ENCODE measurements at regions not wholly inside any gene's neighbourhood (a gene's known extent, or its start where the extent isn't known, plus 50 kb on each side); places are given as distances from the start of the nearest gene placed in this dataset.

- no peak for TF ChIP-seq FOXP2 (optimal IDR thresholded peaks at IDR 0.05; ENCODE audit: borderline replicate concordance, extremely low read depth, extremely low read length, insufficient read depth)
- TF ChIP-seq TAF1 (IDR thresholded peaks at IDR 0.05; ENCODE audit: borderline replicate concordance, insufficient read depth, low read length): no peak
- no peak for TF ChIP-seq POLR2AphosphoS5 (IDR thresholded peaks at IDR 0.05; ENCODE audit: low read depth, low read length)
- TF ChIP-seq SIN3A (IDR thresholded peaks at IDR 0.05; ENCODE audit: borderline replicate concordance, insufficient read depth, low read length): no peak
- TF ChIP-seq REST (IDR thresholded peaks at IDR 0.05; ENCODE audit: insufficient read depth in 1 of 2, low read depth in 2 of 2, low read length in 2 of 2): no peak
Measured at GRCh38 chr18:43380104-43380672, 102.9 kb upstream of the SYT4 start.

- TF ChIP-seq POLR2AphosphoS5 (IDR thresholded peaks at IDR 0.05; ENCODE audit: low read depth, low read length) (no peak), TAF1 (IDR thresholded peaks at IDR 0.05; ENCODE audit: borderline replicate concordance, insufficient read depth, low read length) (no peak), REST (IDR thresholded peaks at IDR 0.05; ENCODE audit: insufficient read depth in 1 of 2, low read depth in 2 of 2, low read length in 2 of 2) (no peak), FOXP2 (optimal IDR thresholded peaks at IDR 0.05; ENCODE audit: borderline replicate concordance, extremely low read depth, extremely low read length, insufficient read depth) (no peak), SIN3A (IDR thresholded peaks at IDR 0.05; ENCODE audit: borderline replicate concordance, insufficient read depth, low read length) (no peak)
Measured at GRCh38 chr18:43382641-43383403, 105.5 kb upstream of the SYT4 start.

GRCh38 chr18:43389163-43389562 lies 111.9 kb upstream of the SYT4 start:
- TF ChIP-seq POLR2AphosphoS5 (IDR thresholded peaks at IDR 0.05; ENCODE audit: low read depth, low read length) (no peak), FOXP2 (optimal IDR thresholded peaks at IDR 0.05; ENCODE audit: borderline replicate concordance, extremely low read depth, extremely low read length, insufficient read depth) (no peak), REST (IDR thresholded peaks at IDR 0.05; ENCODE audit: insufficient read depth in 1 of 2, low read depth in 2 of 2, low read length in 2 of 2) (no peak), SIN3A (IDR thresholded peaks at IDR 0.05; ENCODE audit: borderline replicate concordance, insufficient read depth, low read length) (no peak), TAF1 (IDR thresholded peaks at IDR 0.05; ENCODE audit: borderline replicate concordance, insufficient read depth, low read length) (no peak)

- TF ChIP-seq FOXP2 (optimal IDR thresholded peaks at IDR 0.05; ENCODE audit: borderline replicate concordance, extremely low read depth, extremely low read length, insufficient read depth): no peak
- TF ChIP-seq POLR2AphosphoS5 (IDR thresholded peaks at IDR 0.05; ENCODE audit: low read depth, low read length): no peak
- TF ChIP-seq SIN3A (IDR thresholded peaks at IDR 0.05; ENCODE audit: borderline replicate concordance, insufficient read depth, low read length): no peak
- no peak for TF ChIP-seq REST (IDR thresholded peaks at IDR 0.05; ENCODE audit: insufficient read depth in 1 of 2, low read depth in 2 of 2, low read length in 2 of 2)
- TF ChIP-seq TAF1 (IDR thresholded peaks at IDR 0.05; ENCODE audit: borderline replicate concordance, insufficient read depth, low read length): no peak
Measured at GRCh38 chr18:43392168-43392567, 114.9 kb upstream of the SYT4 start.

All from PFSK-1 (cell line).